Lung (tissue), 11 donors: ENCODE measurements at regions not wholly inside any gene's neighbourhood (a gene's known extent, or its start where the extent isn't known, plus 50 kb on each side); places are given as distances from the start of the nearest gene placed in this dataset.

ENCODE experiments used
- ATAC-seq: fragments of 200-7000 bp; cut with Tn5 transposase; one replicate; pipeline ENCODE4 v1.9.1; 2020; ENCODE audit warnings: moderate number of reproducible peaks; ENCODE audit not compliant: insufficient read depth, low FRiP score
- DNase-seq, 3 donors: peaks; one replicate each; pipeline ENCODE4 v3.0.0-alpha.2; 2013 to 2017
- H3K27ac ChIP-seq, 2 donors: one replicate each; pipeline ENCODE4 v1.5.1; 2013; ENCODE audit warnings: mild to moderate bottlenecking in 2 of 2, moderate library complexity in 2 of 2, control low read depth in 1 of 2, inconsistent platforms in 1 of 2, low read depth in 1 of 2, low read length in 1 of 2
- H3K27me3 ChIP-seq, 3 donors: one replicate each; pipeline ENCODE4 v1.5.1; 2013; ENCODE audit warnings: low read length in 2 of 3; ENCODE audit not compliant: control insufficient read depth in 3 of 3, insufficient read depth in 3 of 3
- H3K36me3 ChIP-seq, 4 donors: one replicate each; pipeline ENCODE4 v1.5.1; 2013; ENCODE audit warnings: low read length in 4 of 4, mild to moderate bottlenecking in 1 of 4, moderate library complexity in 1 of 4; ENCODE audit not compliant: control insufficient read depth in 4 of 4, insufficient read depth in 4 of 4
- H3K4me1 ChIP-seq, 5 donors: one replicate each; pipeline ENCODE4 v1.5.1; 2013; ENCODE audit warnings: low read length in 5 of 5, mild to moderate bottlenecking in 2 of 5, moderate library complexity in 1 of 5; ENCODE audit not compliant: control insufficient read depth in 5 of 5, insufficient read depth in 5 of 5
- H3K4me3 ChIP-seq: one replicate; pipeline ENCODE4 v1.5.1; 2013; ENCODE audit warnings: mild to moderate bottlenecking, control low read depth, moderate library complexity
- H3K9ac ChIP-seq, 2 donors: one replicate each; pipeline ENCODE4 v1.5.1; 2013; ENCODE audit warnings: low read length in 2 of 2, control low read depth in 1 of 2; ENCODE audit not compliant: insufficient read depth in 1 of 2
- H3K9me3 ChIP-seq, 4 donors: one replicate each; pipeline ENCODE4 v1.5.1; 2013; ENCODE audit warnings: low read length in 3 of 4, mild to moderate bottlenecking in 1 of 4, moderate library complexity in 1 of 4; ENCODE audit not compliant: control insufficient read depth in 4 of 4, insufficient read depth in 3 of 4
- WGBS, 2 donors: extraction: QIAGEN DNeasy Blood & Tissue Kit; methylation state at CpG; one replicate each; pipeline ENCODE4 v1.1.7; 2013; 5-methylcytosine and 5-hydroxymethylcytosine counted together
- TF ChIP-seq, protein P1 (sequence below): IDR thresholded peaks from 2 replicates; pipeline ENCODE4 v1.5.1; 2012; ENCODE audit warnings: mild to moderate bottlenecking; ENCODE audit errors: control extremely low read depth, extremely low read depth
- donor health status: control.
- donor health status: control.
- donor health status: Bipolar disorder and iron deficiency.
- donor health status: healthy.
- donor health status: DM: yes; HTN: yes; CAD: no.

DNA sequence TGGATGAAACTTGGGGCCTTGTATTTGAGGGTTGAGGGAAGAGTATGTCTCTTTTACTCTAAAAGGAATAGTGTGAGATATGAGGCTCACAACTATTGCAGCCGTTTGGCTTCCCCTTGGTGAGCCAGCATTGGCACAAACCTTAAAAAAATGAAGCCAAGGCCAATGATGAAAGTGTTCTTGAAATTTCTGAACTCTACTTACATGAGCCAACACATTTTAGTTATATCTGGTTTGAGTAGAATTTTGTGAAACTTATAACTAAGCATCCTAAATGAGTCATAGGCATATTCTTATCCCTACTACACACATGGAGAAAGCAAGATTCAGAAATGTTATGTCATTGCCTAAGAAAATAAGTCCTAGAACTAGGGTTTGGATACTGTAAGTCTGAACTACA is 55.3 kb upstream of the ACSS3 start:
- DNase-seq (no peak), ATAC-seq (no peak)
- H3K4me3 ChIP-seq, result no peak overlapping the region
- H3K36me3 ChIP-seq, result no peaks in the 10 kb centered on the region
- H3K27ac ChIP-seq, result no peak overlapping the region
- 61 to 65% methylated on average over 1 of the region's 1 CpG for WGBS, 2 donors
- no peaks in the 10 kb centered on the region for H3K4me1 ChIP-seq
- peaks cover 0 to 4% (median 0%) of the 10 kb centered on the region in 3 donors for H3K27me3 ChIP-seq
- no peak overlapping the region for H3K9ac ChIP-seq
- no peaks in the 10 kb centered on the region for H3K9me3 ChIP-seq
- TF ChIP-seq, protein P1, sequence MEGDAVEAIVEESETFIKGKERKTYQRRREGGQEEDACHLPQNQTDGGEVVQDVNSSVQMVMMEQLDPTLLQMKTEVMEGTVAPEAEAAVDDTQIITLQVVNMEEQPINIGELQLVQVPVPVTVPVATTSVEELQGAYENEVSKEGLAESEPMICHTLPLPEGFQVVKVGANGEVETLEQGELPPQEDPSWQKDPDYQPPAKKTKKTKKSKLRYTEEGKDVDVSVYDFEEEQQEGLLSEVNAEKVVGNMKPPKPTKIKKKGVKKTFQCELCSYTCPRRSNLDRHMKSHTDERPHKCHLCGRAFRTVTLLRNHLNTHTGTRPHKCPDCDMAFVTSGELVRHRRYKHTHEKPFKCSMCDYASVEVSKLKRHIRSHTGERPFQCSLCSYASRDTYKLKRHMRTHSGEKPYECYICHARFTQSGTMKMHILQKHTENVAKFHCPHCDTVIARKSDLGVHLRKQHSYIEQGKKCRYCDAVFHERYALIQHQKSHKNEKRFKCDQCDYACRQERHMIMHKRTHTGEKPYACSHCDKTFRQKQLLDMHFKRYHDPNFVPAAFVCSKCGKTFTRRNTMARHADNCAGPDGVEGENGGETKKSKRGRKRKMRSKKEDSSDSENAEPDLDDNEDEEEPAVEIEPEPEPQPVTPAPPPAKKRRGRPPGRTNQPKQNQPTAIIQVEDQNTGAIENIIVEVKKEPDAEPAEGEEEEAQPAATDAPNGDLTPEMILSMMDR, result no peak

DNA sequence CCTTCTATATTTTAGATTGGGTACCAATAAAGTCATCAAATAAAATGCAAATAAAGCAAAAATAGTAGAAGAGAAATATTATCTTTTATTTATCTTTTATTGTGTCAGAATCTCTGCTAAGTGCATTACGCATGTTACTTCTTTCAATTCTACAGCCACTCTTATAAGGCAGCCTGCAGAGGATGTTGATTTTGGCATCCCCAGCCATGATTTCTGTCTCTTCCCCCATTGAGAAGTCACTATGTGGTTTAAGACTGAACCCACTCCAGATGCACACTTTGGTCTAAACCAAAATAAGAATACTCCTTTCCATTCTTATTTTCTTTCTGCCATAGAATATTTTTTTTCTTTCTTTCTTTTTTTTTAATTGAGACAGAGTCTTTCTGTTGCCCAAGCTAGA is 56.0 kb upstream of the ACSS3 start:
- ATAC-seq, result no peak

DNA sequence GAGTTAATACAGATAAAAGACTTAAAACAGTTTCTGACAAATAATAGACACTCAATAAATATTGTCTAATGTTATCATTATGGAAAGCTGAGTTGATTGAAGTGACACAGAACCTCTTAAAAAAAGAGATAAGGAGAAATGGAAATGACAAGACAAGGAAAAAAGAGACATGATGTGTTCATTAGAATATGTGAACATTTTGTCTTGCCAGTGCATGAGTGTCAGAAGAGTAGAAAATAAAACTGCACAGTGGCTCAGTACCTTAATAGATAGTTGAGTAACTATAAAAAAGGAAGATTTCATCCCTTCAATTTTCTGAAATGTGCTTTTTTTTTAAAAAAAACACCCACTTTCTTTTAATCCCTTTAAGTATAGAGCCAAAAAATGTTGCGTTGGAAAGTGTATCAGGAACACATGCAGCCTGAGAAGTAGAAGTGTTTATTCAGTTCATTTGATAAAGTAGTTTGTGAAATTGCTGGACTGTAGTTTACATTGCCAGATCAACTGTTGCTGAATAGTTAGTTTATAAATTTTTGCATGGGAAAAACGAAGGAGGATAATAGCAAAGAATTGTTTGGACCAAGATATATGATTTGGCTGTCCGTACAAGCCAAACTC is 56.6 kb upstream of the ACSS3 start:
- Histone ChIP-seq H3K4me3 (no peak overlapping the region), H3K36me3 (no peaks in the 10 kb centered on the region), H3K9me3 (no peaks in the 10 kb centered on the region), H3K4me1 (no peaks in the 10 kb centered on the region), H3K27ac (no peak overlapping the region), H3K27me3 (peaks cover 0 to 4% (median 0%) of the 10 kb centered on the region in 3 donors), H3K9ac (no peak overlapping the region)
- 41 to 56% methylated on average over 3 of the region's 3 CpGs for WGBS, 2 donors
- DNase-seq (peak in 2 of 3 donors; percentile 37 to 63), ATAC-seq (no peak)
- TF ChIP-seq, protein P1, result no peak

More for the DNA sequence above, 56.0 kb upstream of the ACSS3 start:
- H3K4me1 ChIP-seq, result no peaks in the 10 kb centered on the region
- whole genome bisulfite sequencing, 2 donors, result 77 to 84% methylated on average over 1 of the region's 1 CpG
- no peaks in the 10 kb centered on the region for H3K9me3 ChIP-seq
- H3K27me3 ChIP-seq, result peaks cover 0 to 4% (median 0%) of the 10 kb centered on the region in 3 donors
- H3K4me3 ChIP-seq, result no peak overlapping the region
- peak in 1 of 3 donors; percentile 23 for DNase-seq
- TF ChIP-seq, protein P1, result no peak
- H3K9ac ChIP-seq, result no peak overlapping the region
- no peak overlapping the region for H3K27ac ChIP-seq
- H3K36me3 ChIP-seq, result no peaks in the 10 kb centered on the region

DNA sequence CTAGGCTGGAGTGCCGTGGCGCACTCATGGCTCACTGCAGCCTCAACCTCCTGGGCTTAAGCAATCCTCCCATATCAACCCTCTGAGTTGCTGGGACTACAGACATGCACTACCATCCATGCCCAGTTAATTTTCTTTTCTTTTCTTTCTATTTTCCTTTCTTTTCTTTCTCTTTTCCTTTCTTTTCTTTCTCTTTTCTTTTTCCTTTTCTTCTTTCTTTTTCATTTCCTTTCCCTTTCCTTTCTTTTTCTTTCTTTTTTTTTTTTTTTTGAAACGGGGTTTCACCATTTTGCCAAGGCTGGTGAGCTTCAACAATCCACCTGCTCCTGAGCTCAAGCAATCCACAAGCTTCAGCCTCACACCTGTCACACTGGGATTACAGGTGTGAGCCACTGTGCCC is 60.1 kb upstream of the ACSS3 start:
- H3K36me3 ChIP-seq, result no peaks in the 10 kb centered on the region
- H3K9me3 ChIP-seq, result no peaks in the 10 kb centered on the region
- TF ChIP-seq, protein P1, result no peak
- peaks cover 0 to 4% (median 0%) of the 10 kb centered on the region in 3 donors for H3K27me3 ChIP-seq
- no peak overlapping the region for H3K4me3 ChIP-seq
- H3K27ac ChIP-seq, result no peak overlapping the region
- H3K4me1 ChIP-seq, result no peaks in the 10 kb centered on the region
- no peak for ATAC-seq
- 89 to 93% methylated on average over 3 of the region's 3 CpGs for WGBS, 2 donors
- no peak overlapping the region for H3K9ac ChIP-seq
- no peak for DNase-seq
